ENCODE measurements at regions not wholly inside any gene's neighbourhood (a gene's known extent, or its start where the extent isn't known, plus 50 kb on each side); places are given as distances from the start of the nearest gene placed in this dataset.

DNA sequence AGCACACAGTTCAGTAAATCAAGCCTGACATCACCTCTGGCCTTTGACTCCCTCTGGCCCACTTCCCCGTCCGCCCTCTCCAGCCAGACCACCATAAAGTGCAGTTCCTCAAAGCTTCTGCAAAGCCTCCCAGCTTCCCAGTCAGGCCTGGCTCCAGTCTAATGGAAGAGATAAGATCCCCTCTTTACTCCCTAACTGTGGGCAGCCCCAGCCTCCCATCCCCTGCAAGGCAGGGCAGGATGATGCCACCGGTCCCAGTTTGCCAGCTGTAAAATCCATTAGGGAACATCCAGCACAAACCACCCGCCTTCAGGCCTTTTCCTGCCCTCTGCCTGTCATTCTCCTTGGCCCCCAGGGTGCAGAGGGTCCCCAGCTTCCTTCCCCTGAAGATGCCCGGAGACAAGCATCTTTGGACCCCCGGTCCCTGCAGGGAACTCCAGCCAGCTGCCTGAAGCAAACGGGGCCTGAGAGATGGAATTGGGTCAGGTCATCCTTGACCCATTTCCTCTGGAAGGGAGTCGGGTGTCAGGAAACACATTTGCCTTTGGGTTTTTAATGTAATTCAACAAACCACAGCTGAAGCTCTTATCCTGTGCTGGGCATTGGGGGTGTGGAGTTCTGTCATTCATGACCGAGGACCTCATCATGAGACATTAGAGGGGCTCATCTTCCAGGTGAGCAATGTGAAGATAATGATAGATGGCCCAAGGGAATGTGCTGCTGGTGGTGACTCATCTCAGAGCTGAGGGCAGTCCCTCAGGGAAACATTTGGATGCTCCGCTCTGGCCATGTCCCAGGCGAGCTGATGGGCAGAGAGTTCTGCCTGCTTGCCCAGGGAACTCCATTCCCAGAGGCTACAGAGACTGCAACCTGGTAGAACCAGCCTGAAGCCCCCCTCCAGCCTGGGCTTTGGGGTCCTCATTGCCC, 93.8 kb upstream of the CLMN start:
- no peak for DNase-seq (ENCODE audit: low read depth in 2 of 2)

GRCh38 chr14:95410838-95411237, 91.1 kb upstream of the CLMN start:
- DNase-seq (ENCODE audit: low read depth in 2 of 2) = no peak

DNA sequence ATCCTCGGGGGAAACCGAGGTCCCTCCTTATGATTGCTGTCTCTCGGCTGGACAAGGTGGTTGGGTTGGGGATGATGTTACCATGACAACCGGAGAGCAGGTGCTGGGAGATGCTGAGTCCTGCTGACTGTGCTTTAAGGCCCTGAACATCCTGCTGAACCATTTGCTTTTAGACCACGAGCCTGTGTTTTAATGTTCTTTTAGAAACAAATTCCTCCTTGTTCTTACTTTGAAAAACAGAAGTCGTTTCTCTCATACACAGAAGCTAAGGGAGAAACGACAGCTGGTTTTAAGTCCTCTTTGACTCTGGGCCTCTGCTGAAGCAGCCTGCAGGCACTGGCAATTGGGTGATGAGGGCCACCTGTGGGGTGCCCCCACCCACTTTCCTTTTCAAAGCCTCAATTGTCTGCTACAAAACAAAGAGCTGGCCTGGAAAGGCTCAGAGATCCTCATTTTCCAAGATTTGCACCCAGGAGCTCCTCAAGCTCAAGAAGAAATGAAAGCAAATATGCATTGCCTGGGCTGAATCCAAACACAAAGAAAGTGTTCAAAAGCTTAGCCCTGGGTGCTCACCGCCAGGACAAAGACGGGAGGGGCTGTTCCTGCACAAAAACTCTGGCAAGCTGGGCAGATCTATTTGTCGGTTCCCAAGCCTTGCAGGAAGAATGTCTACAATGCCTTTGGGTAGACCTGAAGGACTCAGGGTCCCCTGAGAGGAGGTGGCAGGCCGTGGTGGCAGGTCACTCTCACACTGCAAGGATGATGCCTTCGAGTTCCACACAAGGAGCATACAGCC, 90.0 kb upstream of the CLMN start:
- DNase-seq (ENCODE audit: low read depth in 2 of 2) = no peak

GRCh38 chr14:95408731-95409476, 89.2 kb upstream of the CLMN start:
- DNase-seq (ENCODE audit: low read depth in 2 of 2) = no peak

DNA sequence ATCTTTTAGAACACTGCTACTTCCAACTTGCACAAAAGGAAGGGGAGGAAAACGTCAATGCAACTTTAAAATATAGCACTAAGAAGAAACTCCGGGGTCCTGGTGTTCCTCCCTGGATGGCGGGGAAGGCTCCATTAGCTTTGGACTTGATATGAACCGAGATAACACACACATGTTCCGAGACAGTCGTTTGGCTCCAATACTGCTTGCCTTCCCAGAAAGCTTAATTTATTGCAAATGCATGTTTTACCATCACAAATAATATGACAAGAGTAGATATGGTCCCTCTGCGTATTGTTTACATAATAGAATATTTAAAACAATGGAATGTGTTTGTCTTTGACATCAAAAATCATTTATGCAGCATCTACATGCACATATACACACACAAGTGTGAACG, 87.6 kb upstream of the CLMN start:
- DNase-seq (ENCODE audit: low read depth in 2 of 2) = no peak

- no peak for DNase-seq (ENCODE audit: low read depth in 2 of 2)
These were observed 87.1 kb upstream of the CLMN start for GRCh38 chr14:95406756-95407277.

- DNase-seq (ENCODE audit: low read depth in 2 of 2) = no peak
These were observed 84.9 kb upstream of the CLMN start for GRCh38 chr14:95404583-95404982.

- DNase-seq (ENCODE audit: low read depth in 2 of 2) = no peak
These were observed 82.9 kb upstream of the CLMN start for GRCh38 chr14:95402578-95402977.

DNA sequence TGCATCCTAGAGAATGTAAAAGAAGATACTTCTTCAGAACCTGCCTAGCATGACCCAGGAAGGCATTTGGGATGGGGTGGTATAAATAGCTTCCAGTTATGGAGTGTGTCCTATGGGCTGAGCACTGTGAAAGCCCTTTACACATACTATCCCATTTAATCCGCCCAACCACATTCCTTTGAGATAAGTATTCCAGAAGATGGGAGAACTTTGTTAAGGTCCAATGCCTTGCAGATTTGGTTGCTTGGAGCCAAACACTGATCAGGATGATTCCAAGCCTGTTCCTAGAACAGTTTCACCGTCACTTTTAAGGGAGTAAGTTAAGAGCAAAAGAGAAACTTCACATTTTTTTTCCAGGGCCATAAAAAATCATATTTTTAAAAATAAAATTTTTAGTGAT, 82.5 kb upstream of the CLMN start:
- no peak for DNase-seq (ENCODE audit: low read depth in 2 of 2)

DNA sequence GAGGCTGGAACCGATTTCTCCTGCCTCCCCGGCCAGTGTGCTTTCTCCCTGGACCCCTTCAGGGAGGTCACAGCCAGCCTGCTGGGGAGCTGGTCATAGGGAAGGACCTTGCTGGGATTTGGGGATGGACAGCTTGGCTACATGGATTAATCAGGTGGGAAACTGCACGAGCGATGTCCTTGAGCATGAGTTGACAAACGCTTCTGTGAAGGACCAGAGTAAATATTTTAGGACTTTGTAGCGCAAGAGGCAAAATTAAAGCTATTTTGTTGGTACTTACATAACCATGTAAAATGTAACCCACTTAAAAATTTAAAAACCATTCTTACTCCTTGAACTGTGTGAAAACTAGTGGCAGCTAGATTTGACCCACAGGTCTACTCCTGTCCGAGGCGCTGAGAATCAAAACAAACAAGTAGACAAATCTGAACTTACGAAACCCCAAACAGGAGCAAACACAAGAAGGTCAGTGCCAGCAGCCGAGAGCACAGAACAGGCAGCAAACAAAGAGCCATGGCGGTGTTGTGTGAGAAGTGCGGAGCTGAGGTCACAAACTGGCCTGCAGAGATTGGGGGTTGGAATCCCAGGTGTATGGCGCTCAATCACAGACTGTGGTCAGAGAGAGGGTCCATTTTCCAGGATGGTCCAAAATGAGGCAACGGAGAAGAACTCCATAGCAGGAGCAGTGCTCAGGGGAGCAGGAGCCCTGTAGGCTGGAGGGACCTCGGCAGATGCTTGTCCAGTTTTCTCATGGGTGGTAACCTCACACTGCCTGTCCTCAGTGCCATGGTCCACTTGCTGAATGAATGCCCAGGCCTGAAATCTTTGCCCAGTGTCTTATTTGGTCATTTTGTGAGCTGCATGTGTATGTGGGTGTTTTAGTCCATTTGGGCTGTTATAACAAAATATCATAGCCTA, 79.2 kb upstream of the CLMN start:
- no peak for DNase-seq (ENCODE audit: low read depth in 2 of 2)

GRCh38 chr14:95397325-95397724, 77.6 kb upstream of the CLMN start:
- no peak for DNase-seq (ENCODE audit: low read depth in 2 of 2)

DNA sequence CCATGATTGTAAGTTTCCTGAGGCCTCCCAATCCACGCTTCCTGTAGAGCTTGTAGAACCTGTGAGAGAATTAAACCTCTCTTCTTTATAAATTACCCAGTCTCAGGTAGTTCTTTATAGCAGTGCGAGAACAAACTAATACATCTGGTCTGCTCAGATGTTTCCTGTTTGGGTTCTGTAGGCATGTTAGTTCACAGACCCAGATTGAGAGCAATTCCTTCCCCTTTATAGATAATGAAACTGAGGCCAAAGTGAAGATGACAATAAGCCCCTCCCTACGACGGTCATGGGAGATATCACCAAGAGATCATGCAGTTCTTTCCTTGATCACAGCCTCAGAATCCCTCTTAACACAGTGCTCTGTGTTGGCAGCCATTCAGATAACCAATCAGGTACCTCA, 76.5 kb upstream of the CLMN start:
- DNase-seq (ENCODE audit: low read depth in 2 of 2) = no peak

DNA sequence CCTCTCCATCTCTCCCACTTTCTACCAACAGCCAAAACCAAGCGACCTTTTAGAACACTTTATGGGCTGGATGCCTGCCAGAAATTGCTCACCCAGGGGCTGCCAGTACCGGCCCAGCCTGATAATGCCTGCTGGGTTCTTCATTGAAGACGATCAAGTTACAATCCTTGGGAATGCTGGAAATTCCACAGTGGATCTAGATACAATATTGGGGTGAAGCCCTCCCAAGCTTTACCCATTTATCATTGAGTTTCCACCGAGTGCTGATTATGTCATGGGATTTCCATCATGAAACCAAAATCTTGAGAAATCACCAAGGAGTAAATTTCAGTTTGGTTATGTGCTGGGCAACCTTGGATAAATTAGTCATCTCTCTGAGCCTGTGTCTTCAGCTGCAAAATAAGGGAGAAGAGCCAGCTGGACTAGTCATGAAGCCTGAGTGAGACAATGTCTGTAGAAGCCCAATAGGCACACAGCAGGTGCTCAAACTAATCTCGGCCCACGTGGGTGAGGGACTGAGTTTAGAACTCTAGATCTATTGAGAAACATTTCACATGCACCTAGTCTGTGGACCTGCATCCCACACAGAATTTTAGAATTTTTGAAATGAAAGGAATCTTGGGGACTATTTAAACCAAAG, 75.5 kb upstream of the CLMN start:
- no peak for DNase-seq (ENCODE audit: low read depth in 2 of 2)

GRCh38 chr14:95394297-95395097, 74.8 kb upstream of the CLMN start:
- no peak for DNase-seq (ENCODE audit: low read depth in 2 of 2)

DNA sequence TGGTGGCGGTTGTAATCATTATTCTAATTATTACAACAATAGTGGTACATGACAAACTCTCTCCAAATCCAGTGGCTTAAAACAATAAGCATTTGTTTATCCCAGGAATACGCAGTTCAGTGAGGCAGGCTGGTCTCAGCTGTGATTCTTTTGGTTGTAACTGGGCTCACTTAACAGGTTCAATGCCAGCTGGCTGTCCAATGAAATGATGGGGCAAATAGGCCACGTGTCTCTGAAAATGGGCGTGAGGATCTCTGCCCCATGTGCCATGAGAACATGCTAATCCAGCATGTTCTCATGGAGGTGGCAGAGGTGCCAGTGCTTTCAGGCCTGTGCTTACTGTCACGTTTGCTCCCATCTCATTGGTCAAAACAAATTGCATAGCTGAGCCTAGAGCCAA, 73.1 kb upstream of the CLMN start:
- DNase-seq (ENCODE audit: low read depth in 2 of 2) = no peak

- DNase-seq (ENCODE audit: low read depth in 2 of 2) = no peak
These were observed 71.6 kb upstream of the CLMN start for GRCh38 chr14:95391331-95391730.

GRCh38 chr14:95389471-95390011, 69.8 kb upstream of the CLMN start:
- DNase-seq (ENCODE audit: low read depth in 2 of 2) = no peak

DNA sequence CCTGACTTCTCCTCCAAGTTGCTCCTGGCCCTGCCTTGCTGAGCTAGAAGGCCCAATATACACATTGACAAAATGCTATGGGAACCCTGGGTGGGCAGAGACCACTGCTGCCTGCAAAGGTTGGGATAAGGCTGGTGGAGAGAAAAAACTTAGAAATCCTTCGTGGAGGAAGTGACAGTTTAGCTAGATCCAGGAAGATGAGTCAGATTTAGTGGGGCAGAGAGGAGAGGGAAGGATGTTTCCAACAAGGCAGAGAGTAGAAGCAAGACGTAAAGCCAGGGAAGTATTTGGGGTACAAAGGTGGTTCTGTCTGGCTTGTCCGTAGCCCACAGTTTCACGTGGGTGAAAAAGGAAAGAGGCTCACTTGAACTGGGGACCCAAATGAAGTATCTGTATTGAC, 69.0 kb upstream of the CLMN start:
- no peak for DNase-seq (ENCODE audit: low read depth in 2 of 2)

DNA sequence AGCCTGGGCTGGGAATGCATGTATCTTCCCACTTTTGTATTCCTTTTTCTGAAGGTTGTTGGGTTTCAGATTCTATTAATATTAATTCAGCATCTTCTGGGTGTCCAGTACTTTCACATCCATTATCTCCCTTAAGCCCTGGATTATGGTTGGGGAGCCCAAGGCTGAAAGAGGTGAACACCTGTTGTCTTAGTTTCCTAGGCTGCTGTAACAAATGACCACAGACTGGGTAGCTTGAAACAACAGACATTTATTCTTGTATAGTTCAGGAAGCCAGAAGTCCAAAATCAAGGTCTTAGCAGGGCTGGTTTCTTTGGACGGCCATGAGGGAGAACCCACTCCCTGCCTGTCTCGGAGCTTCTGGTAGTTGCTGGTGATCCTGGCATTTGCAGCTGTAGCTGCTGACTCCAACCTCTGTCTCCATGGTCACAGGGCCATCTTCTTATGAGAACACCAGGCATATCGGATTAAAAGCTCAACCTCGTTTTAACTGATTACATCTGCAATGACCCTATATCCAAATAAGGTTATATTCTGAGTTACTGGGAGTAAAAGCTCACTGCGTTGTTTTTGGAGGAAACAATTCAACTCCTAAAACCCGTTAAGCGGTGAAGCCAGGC, 68.2 kb upstream of the CLMN start:
- no peak for DNase-seq (ENCODE audit: low read depth in 2 of 2)

Data from fibroblast of skin of left biceps (primary cell).